ENCODE measurements at regions not wholly inside any gene's neighbourhood (a gene's known extent, or its start where the extent isn't known, plus 50 kb on each side); places are given as distances from the start of the nearest gene placed in this dataset.

- TF ChIP-seq EZH2 (IDR thresholded peaks at IDR 0.05) (no peak), EZH2phosphoT487 (IDR thresholded peaks at IDR 0.05) (no peak)
- TF ChIP-seq, protein P1, sequence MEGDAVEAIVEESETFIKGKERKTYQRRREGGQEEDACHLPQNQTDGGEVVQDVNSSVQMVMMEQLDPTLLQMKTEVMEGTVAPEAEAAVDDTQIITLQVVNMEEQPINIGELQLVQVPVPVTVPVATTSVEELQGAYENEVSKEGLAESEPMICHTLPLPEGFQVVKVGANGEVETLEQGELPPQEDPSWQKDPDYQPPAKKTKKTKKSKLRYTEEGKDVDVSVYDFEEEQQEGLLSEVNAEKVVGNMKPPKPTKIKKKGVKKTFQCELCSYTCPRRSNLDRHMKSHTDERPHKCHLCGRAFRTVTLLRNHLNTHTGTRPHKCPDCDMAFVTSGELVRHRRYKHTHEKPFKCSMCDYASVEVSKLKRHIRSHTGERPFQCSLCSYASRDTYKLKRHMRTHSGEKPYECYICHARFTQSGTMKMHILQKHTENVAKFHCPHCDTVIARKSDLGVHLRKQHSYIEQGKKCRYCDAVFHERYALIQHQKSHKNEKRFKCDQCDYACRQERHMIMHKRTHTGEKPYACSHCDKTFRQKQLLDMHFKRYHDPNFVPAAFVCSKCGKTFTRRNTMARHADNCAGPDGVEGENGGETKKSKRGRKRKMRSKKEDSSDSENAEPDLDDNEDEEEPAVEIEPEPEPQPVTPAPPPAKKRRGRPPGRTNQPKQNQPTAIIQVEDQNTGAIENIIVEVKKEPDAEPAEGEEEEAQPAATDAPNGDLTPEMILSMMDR (IDR thresholded peaks at IDR 0.05): no peak
Measured at GRCh38 chr5:77840930-77841329, 64.8 kb upstream of the TBCA start.
